Fibroblast of lung (primary cell): ENCODE measurements at regions not wholly inside any gene's neighbourhood (a gene's known extent, or its start where the extent isn't known, plus 50 kb on each side); places are given as distances from the start of the nearest gene placed in this dataset.

Experiments used
- CTCF ChIP-seq, 2 donors: IDR thresholded peaks in 1 of 2; conservative IDR thresholded peaks in 1 of 2; 1 replicate in 1 of 2; 2 replicates in 1 of 2; pipeline ENCODE4 v1.5.1; 2011 to 2012; ENCODE audit warnings: low read length in 2 of 2, control low read depth in 1 of 2, inconsistent platforms in 1 of 2, low read depth in 1 of 2, mild to moderate bottlenecking in 1 of 2
- EZH2 ChIP-seq: IDR thresholded peaks from 2 replicates; pipeline ENCODE4 v1.5.1; 2012; ENCODE audit warnings: low read length, control low read depth, mild to moderate bottlenecking; ENCODE audit errors: missing control alignments

GRCh38 chr2:173580956-173581355 is 226.3 kb downstream of the CDCA7 start:
- no peak for TF ChIP-seq CTCF (conservative IDR thresholded peaks at IDR 0.05 in 1 of 2, IDR thresholded peaks at IDR 0.05 in 1 of 2; ENCODE audit: low read depth in 1 of 2, low read length in 2 of 2)
- no peak for TF ChIP-seq EZH2
